HG03354 (cell line): ENCODE measurements at regions not wholly inside any gene's neighbourhood (a gene's known extent, or its start where the extent isn't known, plus 50 kb on each side); places are given as distances from the start of the nearest gene placed in this dataset.

Experiments used
- ATAC-seq: cut with Tn5 transposase; IDR thresholded peaks from one replicate; pipeline ENCODE4 v1.9.1; 2021; ENCODE audit warnings: mild to moderate bottlenecking; ENCODE audit not compliant: unreplicated experiment, poor library complexity, severe bottlenecking

DNA sequence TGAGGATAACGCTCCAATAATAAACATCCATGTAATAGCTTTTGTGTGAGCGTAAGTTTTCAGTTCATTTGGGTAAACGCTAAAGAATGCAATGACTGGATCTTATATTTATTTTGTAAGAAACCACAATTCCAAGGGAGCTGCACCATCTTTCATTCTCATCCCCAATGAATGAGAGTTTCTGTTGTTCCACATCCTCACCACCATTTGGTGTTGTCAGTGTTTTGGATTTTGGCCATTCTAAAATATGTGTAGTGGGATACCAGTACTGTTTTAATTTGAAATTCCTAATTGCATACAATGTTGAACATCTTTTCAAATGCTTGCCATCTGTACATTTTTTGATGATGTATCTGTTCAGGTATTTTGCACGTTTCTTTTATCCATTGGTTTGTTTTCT, 50.9 kb upstream of the SEMA3D start:
- no peak for ATAC-seq
